ENCODE measurements at regions not wholly inside any gene's neighbourhood (a gene's known extent, or its start where the extent isn't known, plus 50 kb on each side); places are given as distances from the start of the nearest gene placed in this dataset.

DNA sequence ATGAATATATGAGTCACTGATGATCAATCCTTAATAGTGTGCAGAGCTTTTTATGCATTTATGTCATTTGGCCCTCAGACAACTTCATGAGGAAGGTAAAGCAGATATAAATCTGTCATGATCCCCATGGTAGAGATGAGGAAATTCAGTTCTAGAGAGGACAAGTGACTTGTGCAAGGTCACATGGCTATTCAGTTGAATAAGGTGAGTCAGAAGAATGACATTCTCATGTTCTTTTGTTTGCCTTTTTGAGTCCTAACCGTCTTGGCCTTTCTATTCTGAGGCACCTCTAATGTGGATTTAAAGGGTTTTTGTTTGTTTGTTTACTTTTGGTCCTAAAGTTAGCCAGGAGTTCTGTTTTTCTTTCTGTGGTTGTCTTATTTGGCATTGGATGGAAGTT is 116.2 kb upstream of the ELAC2 start (continued):
- TF ChIP-seq, protein P1, sequence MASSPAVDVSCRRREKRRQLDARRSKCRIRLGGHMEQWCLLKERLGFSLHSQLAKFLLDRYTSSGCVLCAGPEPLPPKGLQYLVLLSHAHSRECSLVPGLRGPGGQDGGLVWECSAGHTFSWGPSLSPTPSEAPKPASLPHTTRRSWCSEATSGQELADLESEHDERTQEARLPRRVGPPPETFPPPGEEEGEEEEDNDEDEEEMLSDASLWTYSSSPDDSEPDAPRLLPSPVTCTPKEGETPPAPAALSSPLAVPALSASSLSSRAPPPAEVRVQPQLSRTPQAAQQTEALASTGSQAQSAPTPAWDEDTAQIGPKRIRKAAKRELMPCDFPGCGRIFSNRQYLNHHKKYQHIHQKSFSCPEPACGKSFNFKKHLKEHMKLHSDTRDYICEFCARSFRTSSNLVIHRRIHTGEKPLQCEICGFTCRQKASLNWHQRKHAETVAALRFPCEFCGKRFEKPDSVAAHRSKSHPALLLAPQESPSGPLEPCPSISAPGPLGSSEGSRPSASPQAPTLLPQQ (tag by site-specific recombination; IDR thresholded peaks at IDR 0.05), result no peak
- TF ChIP-seq ZNF239 (tag by site-specific recombination; IDR thresholded peaks at IDR 0.05) (no peak), ZNF596 (tag by site-specific recombination; IDR thresholded peaks at IDR 0.05) (no peak)
- TF ChIP-seq, protein P2, sequence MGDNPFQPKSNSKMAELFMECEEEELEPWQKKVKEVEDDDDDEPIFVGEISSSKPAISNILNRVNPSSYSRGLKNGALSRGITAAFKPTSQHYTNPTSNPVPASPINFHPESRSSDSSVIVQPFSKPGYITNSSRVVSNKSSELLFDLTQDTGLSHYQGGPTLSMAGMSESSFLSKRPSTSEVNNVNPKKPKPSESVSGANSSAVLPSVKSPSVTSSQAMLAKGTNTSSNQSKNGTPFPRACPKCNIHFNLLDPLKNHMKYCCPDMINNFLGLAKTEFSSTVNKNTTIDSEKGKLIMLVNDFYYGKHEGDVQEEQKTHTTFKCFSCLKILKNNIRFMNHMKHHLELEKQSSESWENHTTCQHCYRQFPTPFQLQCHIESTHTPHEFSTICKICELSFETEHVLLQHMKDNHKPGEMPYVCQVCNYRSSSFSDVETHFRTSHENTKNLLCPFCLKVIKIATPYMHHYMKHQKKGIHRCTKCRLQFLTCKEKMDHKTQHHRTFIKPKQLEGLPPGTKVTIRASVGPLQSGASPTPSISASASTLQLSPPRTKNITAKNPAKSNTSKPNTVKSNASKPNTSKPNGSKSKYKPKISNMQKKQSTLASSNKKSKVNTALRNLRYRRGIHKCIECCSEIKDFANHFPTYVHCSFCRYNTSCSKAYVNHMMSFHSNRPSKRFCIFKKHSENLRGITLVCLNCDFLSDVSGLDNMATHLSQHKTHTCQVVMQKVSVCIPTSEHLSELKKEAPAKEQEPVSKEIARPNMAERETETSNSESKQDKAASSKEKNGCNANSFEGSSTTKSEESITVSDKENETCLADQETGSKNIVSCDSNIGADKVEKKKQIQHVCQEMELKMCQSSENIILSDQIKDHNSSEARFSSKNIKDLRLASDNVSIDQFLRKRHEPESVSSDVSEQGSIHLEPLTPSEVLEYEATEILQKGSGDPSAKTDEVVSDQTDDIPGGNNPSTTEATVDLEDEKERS (tag by site-specific recombination; IDR thresholded peaks at IDR 0.05), result no peak
- TF ChIP-seq, protein P3, sequence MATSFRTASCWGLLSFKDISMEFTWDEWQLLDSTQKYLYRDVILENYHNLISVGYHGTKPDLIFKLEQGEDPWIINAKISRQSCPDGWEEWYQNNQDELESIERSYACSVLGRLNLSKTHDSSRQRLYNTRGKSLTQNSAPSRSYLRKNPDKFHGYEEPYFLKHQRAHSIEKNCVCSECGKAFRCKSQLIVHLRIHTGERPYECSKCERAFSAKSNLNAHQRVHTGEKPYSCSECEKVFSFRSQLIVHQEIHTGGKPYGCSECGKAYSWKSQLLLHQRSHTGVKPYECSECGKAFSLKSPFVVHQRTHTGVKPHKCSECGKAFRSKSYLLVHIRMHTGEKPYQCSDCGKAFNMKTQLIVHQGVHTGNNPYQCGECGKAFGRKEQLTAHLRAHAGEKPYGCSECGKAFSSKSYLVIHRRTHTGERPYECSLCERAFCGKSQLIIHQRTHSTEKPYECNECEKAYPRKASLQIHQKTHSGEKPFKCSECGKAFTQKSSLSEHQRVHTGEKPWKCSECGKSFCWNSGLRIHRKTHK (tag by site-specific recombination; IDR thresholded peaks at IDR 0.05), result no peak

DNA sequence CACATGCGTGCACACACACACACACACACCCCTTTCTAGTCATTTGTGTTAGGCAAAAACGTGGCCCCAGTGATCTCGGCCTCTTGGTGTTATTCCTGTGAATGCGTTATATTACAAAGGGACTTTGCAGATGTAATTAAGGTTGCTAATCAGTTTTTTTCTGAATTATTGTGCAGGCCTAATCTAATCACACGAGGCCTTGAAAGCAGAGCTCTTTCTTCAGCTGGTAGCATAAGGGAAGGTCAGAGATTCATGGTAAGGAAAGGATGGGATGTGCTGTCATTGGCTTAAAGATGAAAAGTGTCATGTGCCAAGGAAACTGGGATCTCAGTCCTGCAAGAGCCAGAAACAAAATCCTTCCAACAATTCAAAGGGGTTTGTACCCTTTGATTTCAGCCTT is 113.4 kb upstream of the ELAC2 start:
- Histone ChIP-seq H3K36me3 (ENCODE audit: control insufficient read depth in 2 of 2, insufficient read depth in 1 of 2, low read length in 2 of 2) (no peaks in the 10 kb centered on the region), H3K9me3 (ENCODE audit: control insufficient read depth, insufficient read depth, low read depth, low read length) (no peaks in the 10 kb centered on the region), H3K4me3 (ENCODE audit: low read depth, low read length) (no peak overlapping the region), H3K4me1 (ENCODE audit: control insufficient read depth, insufficient read depth, low read length) (no peaks in the 10 kb centered on the region), H3K27ac (ENCODE audit: extremely low read depth, low read depth, low read length) (no peak overlapping the region)
- ChIA-PET POLR2A (no interaction called here), CTCF (interaction anchor here (1.8 kb wide), 1 partner anchor 17 kb away, joined by 4 read pairs; no protein-coding TSS in a partner anchor)
- no peak for TF ChIP-seq IKZF3 (tag by site-specific recombination; IDR thresholded peaks at IDR 0.05)
- no peak for TF ChIP-seq ZNF202 (tag by site-specific recombination; IDR thresholded peaks at IDR 0.05; ENCODE audit: borderline replicate concordance)

DNA sequence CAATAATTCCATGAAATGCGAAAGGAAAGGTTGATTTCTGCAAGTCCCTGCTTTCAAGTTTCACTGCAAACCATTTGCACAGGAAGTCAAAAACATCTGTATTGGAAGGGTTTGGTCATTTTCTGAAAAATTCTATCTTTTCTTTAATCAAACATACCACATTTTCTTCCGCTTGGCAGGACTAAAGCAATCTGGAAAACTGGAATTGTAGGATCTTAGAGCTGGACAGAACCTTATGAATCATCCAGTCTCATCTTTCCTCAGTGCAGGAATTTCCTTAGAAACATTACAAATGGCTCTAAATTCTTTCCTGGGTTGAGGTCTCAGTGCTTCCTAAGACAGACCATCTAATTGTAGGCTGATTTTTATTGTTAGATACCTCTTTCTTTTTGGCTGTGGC is 111.5 kb upstream of the ELAC2 start:
- CTCF ChIA-PET, result interaction anchor here (0.5 to 2.2 kb wide), 3 partner anchors 12 to 256 kb away, joined by 3 to 4 read pairs (median 3); no protein-coding TSS in a partner anchor
- TF ChIP-seq ZNF175 (tag by site-specific recombination; IDR thresholded peaks at IDR 0.05) (no peak), RBAK (tag by site-specific recombination; IDR thresholded peaks at IDR 0.05) (no peak), ZNF670 (tag by site-specific recombination; IDR thresholded peaks at IDR 0.05; ENCODE audit: low read depth) (no peak)
- TF ChIP-seq, protein P4, sequence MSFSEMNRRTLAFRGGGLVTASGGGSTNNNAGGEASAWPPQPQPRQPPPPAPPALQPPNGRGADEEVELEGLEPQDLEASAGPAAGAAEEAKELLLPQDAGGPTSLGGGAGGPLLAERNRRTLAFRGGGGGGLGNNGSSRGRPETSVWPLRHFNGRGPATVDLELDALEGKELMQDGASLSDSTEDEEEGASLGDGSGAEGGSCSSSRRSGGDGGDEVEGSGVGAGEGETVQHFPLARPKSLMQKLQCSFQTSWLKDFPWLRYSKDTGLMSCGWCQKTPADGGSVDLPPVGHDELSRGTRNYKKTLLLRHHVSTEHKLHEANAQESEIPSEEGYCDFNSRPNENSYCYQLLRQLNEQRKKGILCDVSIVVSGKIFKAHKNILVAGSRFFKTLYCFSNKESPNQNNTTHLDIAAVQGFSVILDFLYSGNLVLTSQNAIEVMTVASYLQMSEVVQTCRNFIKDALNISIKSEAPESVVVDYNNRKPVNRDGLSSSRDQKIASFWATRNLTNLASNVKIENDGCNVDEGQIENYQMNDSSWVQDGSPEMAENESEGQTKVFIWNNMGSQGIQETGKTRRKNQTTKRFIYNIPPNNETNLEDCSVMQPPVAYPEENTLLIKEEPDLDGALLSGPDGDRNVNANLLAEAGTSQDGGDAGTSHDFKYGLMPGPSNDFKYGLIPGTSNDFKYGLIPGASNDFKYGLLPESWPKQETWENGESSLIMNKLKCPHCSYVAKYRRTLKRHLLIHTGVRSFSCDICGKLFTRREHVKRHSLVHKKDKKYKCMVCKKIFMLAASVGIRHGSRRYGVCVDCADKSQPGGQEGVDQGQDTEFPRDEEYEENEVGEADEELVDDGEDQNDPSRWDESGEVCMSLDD (tag by site-specific recombination; IDR thresholded peaks at IDR 0.05), result no peak
- POLR2A ChIA-PET, result no interaction called here

More for the DNA sequence above, 111.5 kb upstream of the ELAC2 start:
- Histone ChIP-seq H3K4me1 (ENCODE audit: control insufficient read depth, insufficient read depth, low read length) (no peaks in the 10 kb centered on the region), H3K36me3 (ENCODE audit: control insufficient read depth in 2 of 2, insufficient read depth in 1 of 2, low read length in 2 of 2) (no peaks in the 10 kb centered on the region), H3K27ac (ENCODE audit: extremely low read depth, low read depth, low read length) (no peak overlapping the region), H3K4me3 (ENCODE audit: low read depth, low read length) (no peak overlapping the region), H3K9me3 (ENCODE audit: control insufficient read depth, insufficient read depth, low read depth, low read length) (no peaks in the 10 kb centered on the region)
